H1 (cell line): ENCODE measurements at regions not wholly inside any gene's neighbourhood (a gene's known extent, or its start where the extent isn't known, plus 50 kb on each side); places are given as distances from the start of the nearest gene placed in this dataset.

Source experiments
- PHF8 ChIP-seq: fragments of 200-600 bp; sonication (generic); conservative IDR thresholded peaks from 2 replicates; pipeline ENCODE4 v1.7.1; 2012; ENCODE audit warnings: low read depth, mild to moderate bottlenecking, inconsistent platforms, low read length, moderate library complexity
- YY1 ChIP-seq: IDR thresholded peaks from 2 replicates; pipeline ENCODE4 v1.6.1; 2011; ENCODE audit warnings: low read depth, mild to moderate bottlenecking, low read length

GRCh38 chr17:69997332-69997731 is 77.7 kb upstream of the KCNJ16 start (continued):
- TF ChIP-seq YY1 (no peak), PHF8 (no peak)
